RWPE1 (cell line): ENCODE measurements at regions not wholly inside any gene's neighbourhood (a gene's known extent, or its start where the extent isn't known, plus 50 kb on each side); places are given as distances from the start of the nearest gene placed in this dataset.

ENCODE experiments used
- CTCF ChIA-PET: fragments of 350-600 bp; sonication (Branson Sonifier 250); formaldehyde crosslinking; extraction: SDS; loops from one replicate; lab custom pipeline; 2021; lab: Yijun Ruan, JAX
- POLR2A ChIA-PET: fragments of 400-600 bp; formaldehyde crosslinking; extraction: SDS; loops from one replicate; lab custom pipeline; 2020; ENCODE audit warnings: antibody characterized with exemption; ENCODE audit not compliant: low non-redundant PET; lab: Yijun Ruan, JAX
- DNase-seq: peaks from one replicate; pipeline ENCODE4 v3.0.0; 2012; ENCODE audit warnings: low spot score
- H3K27ac ChIP-seq: fragments of 450-650 bp; 2 replicates; pipeline ENCODE4 v1.5.1; 2017
- CTCF ChIP-seq: fragments of 450-650 bp; conservative IDR thresholded peaks from 2 replicates; pipeline ENCODE4 v1.5.1; 2017; ENCODE audit warnings: low read depth, mild to moderate bottlenecking

DNA sequence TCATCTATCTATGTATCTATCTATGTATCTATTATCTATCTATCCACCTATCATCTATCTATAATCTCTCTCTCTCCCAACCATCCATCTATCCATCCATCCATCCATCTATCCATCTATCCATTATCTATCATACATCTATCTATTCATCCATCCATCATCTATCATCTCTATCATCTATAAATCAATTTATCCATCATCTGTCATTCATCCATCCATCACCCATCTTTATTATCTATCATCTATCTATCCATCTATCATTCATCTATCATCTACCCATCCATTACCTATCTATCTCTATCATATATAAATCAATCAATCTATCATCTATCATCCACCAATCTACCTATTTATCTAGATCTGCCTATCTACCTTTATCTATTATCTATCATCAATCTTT lies 69.4 kb upstream of the PPP2R3B start:
- no peak overlapping the region for H3K27ac ChIP-seq
- ChIA-PET POLR2A (no interaction called here), CTCF (no interaction called here)
- no peak for DNase-seq
- no peak for TF ChIP-seq CTCF

- POLR2A ChIA-PET, result no interaction called here
- no peak overlapping the region for H3K27ac ChIP-seq
- no peak for DNase-seq
- CTCF ChIA-PET, result no interaction called here
- no peak for TF ChIP-seq CTCF
These were observed 70.0 kb upstream of the PPP2R3B start for GRCh38 chrX:456551-457291.

GRCh38 chrX:457292-457679 lies 70.6 kb upstream of the PPP2R3B start:
- TF ChIP-seq CTCF, result no peak
- DNase-seq, result no peak
- no peak overlapping the region for H3K27ac ChIP-seq
- ChIA-PET CTCF (no interaction called here), POLR2A (no interaction called here)

GRCh38 chrX:458631-459061 lies 71.9 kb upstream of the PPP2R3B start:
- no peak for TF ChIP-seq CTCF
- ChIA-PET CTCF (no interaction called here), POLR2A (no interaction called here)
- DNase-seq, result no peak
- H3K27ac ChIP-seq, result no peak overlapping the region

GRCh38 chrX:459611-460010 lies 72.9 kb upstream of the PPP2R3B start:
- TF ChIP-seq CTCF, result no peak
- CTCF ChIA-PET, result no interaction called here
- no peak overlapping the region for H3K27ac ChIP-seq
- no peak for DNase-seq
- POLR2A ChIA-PET, result no interaction called here

GRCh38 chrX:460116-460515 lies 73.4 kb upstream of the PPP2R3B start:
- no peak for TF ChIP-seq CTCF
- ChIA-PET CTCF (no interaction called here), POLR2A (no interaction called here)
- H3K27ac ChIP-seq, result no peak overlapping the region
- no peak for DNase-seq
